C1 segment of cervical spinal cord (tissue), 14 donors: ENCODE measurements at regions not wholly inside any gene's neighbourhood (a gene's known extent, or its start where the extent isn't known, plus 50 kb on each side); places are given as distances from the start of the nearest gene placed in this dataset.
"Not testable (repeated sequence)": the region's sequence is repeated elsewhere in the genome, so short reads cannot be mapped to it uniquely, and the experiment has no call there.

Experiments used
- DNase-seq, 14 donors: peaks; one replicate each; lab custom pipeline; 2025; lab: John Stamatoyannopoulos, UW

DNA sequence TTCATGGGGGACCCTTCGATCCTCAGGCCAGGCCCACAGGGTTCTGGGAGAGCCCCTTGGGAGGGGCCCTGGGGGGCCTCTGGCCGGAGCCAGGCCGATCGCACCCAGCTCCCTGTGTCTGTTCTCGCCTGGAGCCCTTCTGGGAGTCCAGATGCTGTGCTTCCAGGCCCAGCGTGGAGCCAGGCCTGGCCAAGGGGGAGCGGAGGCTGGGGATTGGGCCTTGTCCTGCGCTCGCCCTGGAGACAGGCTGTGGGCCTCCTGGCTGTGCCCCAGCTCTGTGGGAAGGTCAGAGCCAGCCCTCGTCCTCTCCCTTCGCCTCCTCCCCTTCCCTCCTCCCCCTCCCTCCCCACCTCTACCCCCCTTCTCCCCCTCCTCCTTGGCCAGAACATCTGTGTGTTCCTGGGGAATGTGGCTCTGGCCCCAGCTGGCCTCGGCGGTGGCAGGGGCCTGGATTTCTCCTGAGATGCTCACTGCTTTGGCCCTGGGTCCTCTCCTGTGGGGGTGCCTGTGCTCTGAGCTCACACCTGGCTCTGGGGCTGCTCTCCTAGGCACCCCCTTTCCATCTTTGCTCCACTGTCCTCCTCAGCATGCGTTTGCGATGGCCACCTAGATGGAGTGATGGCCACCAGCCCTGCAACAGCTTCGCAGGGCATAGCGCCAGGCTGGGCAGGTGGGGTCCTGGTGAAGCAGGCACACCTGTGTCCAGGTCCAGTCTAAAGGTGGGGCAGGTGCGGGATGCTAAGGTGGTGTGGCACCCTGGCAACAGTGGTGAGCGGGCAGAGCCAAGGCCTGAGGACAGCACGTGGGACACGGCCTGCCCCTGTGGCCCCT, 90.6 kb upstream of the CIBAR2 start:
- peak in 11 of 14 donors; percentile 10 to 76 (median 38) for DNase-seq

DNA sequence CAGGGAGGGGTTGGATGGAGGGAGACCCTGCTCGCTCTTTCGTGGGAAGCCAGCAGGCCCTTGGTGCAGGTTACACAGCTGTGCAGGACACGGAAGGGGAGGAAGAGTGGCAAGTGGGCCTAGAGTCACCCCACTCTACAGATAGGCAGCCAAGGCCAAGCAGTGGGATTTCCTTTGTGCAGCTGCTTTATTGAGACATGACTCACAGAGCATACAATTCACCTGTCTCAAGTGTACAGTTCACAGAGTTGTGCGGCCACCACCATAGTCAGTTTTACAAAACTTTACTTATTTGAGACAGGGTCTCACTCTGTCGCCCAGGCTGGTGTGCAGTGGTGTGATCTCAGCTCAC, 91.2 kb upstream of the CIBAR2 start:
- no peak for DNase-seq

DNA sequence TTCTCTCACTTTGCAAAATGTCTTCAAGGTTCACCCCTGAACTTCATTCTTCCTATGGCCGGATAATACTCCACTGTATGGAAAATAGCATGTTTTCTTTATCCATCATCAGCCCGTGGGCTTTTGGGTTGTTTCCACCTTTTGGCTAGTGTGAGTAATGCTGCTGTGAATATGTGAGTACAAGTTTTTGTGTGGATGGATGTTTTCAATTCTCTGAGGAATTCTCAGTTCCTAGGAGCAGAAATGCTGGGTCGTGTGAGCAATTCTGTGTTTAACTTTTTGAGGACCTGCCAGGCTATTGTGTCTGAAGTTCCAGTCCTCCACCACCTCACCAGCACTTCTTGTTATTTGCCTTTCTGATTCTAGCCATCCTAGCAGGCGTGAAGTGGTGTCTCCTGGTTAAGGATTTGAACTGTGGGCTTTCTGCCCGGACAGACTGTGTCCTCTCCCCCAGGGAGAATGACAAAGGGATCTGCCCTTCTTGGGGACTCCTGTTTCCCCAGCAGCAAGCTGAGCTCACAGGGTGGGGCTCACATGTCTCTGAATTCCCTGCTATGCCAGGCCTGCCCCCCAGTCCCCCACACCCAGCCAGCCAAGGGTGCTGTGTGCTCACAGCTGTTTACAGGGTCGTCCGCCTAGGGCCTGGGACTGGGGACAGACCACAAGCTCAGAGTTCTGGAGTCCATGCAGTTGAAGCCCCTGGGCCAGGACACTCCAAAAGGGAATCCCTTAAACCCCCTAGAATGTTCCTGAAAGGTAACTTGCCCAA, 92.2 kb upstream of the CIBAR2 start:
- DNase-seq, result no peak

DNA sequence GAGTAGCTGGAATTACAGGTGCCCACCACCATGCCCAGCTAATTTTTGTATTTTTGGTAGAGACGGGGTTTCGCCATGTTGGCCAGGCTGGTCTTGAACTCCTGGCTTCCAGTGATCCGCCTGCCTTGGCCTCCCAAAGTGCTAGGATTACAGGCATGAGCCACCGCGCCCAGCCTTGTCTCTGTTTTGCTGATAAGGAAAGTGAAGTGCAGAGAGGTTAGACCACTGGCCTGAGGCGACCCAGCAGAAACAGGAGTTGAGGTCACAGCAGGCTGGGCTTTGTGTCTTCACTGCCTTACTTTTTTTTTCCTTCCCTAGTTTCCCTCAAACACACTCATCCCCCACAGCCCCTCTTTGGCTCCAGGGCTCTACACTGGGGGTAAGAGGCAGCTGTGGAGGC, 93.0 kb upstream of the CIBAR2 start:
- not testable (repeated sequence) for DNase-seq

DNA sequence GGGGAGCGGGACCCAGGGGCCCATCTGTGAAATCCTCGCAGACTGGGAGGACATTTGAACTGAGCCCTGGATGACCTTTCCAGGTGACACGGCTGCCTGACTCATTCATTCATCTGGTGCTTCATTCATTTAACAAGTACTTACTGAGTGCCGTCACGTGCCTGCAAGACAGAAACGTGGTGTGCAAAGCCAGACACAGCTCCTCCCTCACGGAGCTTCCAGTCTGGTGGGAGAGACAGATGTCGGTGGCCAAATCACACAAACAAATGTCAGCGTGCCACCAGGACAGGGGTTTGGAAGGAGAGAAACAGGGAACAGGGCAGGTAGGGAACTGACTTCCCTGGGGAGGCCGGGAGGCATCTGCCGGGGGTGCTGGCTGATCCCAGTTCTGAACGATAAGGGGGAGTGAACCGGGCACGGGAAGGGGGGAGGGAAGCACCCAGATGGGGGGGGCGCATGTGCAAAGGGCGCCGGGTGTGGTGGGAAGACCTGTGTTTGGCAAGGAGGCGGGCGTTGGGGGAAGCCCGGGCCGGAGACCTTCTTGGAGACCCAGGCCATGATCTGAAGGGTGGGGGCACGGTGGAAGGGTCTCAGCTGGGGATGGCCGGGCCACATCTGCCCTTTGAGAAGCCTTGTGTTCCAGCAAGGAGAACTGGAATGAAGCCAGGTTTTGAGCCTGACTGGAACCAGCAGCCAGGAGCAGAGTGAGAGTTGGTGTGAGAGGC, 93.6 kb upstream of the CIBAR2 start:
- DNase-seq, result peak in 1 of 14 donors; percentile 45

DNA sequence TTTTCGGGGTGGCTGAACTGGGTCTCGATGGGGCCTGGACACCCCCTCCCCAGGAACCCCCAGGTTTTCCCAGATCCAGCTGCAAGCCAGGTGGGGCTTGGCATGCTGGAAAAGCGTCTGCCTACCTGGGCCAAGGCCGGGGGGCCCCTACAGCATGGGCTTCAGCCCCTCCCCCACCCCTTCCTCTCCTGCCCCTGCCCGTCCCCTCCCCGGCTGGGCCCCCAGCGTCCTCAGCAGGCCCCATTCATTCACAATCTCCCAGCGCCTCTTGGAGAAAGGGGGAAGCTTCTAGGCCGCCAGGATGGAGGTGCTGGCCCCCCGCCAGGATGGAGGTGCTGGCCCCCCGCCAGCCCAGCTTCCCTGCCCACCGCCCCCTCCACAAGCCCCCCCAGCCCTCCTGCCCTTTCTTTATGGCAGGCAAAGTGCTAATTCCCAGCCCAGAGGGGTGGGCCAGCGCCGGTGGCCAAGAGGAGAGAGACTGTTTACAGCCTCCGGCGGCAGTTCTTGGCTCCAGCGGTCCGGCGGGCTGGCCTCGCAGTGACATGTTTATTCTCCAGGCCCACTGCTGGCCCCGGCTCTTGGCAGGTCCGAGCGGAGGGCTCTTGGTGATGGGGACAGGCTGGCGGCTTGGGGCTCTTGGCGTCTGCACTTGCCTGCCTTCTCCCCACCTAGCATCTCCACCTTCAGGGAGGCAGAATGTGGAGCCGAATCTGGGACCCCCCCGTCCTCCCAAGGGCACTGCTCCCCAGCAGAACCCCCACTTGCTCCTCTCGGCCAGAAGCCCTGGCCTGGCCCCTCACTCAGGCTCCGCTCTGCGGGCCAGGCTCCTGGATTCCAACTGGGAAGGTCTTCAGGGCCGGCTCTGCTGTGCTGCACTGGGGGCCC, 94.4 kb upstream of the CIBAR2 start:
- peak in 11 of 14 donors; percentile 19 to 79 (median 54) for DNase-seq

DNA sequence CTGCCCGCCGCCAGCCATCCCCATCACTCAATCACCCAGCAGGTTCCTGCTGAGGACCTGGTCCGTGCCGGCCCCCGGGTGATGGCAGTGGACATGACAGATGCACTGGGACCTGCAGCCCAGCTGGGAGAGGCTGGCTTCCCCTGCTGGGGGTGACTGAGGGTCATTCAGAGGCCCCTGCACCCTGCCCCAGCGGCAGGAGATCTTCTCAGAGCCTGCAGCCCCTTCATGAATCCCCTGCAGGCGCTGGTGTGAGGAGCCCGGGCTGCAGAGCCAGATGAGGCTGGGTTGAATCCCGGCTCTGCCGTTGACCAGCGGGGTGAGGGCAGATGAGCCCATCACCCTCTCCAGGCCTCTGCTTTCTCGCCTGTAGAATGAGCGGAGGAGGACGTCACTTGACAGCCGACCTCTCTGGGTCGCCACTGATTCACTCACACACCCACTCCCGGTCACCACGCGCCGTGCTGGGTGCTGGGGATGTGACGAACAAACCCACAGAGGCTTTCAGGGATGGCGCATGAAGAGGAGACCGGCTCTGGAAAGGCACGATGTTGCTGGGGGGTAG, 95.2 kb upstream of the CIBAR2 start:
- DNase-seq, result peak in 1 of 14 donors; percentile 43

DNA sequence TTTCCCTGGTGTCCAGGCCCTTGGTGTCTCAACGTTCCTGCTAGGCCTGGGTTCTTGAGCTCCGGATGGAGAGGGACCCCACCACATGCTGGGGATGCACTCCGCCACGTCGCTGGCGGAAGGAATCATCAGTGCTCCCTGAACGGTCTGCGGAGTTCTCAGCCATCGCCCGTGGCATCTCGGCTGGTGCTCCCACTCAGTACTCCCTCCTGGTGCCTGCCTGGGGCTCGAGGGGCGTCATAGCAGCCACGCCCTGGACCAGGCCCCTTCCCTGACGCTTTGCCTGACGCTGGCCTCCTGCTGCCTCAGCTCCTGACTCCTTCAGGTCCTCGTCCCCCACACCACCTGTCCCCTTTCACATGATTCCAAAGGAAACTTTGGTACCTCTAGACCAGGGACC, 95.9 kb upstream of the CIBAR2 start:
- no peak for DNase-seq

DNA sequence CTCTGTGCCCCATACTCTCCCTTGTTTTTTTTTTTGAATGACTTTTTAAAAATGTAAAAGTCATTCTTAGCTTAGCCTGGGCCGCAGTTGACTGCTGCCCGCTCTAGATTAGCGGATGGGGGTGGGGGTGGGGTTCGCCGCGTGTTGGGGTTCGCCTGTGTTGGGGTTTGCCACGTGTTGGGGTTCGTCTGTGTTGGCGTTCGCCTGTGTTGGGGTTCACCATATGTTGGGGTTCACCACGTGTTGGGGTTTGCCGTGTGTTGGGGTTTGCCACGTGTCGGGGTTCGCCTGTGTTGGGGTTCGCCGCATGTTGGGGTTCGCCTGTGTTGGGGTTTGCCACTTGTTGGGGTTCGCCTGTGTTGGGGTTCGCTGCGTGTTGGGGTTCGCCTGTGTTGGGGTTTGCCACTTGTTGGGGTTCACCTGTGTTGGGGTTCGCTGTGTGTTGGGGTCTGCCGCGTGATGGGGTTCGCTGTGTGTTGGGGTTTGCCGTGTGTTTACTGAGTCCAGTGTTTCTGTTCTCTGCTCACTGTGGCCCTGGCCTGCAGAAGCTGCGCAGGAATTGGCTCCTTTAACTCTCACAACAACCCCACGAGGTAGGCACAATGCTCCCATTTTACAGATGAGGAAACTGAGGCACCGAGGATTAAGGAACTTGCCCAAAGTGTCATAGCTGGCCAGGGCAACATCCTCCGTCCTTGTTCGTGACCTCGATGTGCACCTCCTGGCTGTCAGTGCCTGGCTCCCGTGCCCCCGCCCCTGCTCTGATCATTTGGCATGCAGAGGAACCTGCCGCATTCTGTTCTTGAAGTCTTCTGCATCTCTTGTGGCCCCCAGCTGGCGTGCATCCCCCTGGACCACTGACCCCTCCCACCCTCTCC, 96.6 kb upstream of the CIBAR2 start:
- DNase-seq, result no peak

DNA sequence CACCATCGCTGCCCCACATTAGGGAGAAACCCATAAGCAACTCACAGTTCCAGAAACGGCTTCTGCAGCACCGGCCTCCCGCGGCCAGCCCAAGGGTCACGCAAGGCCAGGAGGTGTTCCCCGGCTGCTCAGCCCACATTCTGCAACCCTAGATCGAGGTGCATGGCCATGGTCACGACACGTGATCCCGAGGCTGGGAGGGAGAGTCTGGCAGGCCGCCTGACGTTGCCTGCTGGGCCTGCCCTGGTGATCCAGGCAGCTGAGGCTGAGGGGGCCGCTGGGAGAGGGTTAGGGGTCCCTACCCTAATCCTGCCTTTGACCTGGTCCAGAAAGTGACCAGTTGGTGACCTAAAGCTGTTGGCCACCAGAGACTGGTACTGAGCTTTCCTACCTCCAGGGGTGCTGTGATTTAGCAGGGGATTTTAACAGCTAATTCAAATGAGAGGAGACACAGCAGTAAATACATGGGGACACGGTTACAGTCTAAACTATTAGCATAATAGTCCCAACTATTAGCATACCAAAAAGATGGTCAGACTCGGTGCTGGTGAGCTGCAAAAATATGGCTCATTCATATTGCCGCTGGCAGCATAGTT, 97.4 kb upstream of the CIBAR2 start:
- DNase-seq, result no peak

DNA sequence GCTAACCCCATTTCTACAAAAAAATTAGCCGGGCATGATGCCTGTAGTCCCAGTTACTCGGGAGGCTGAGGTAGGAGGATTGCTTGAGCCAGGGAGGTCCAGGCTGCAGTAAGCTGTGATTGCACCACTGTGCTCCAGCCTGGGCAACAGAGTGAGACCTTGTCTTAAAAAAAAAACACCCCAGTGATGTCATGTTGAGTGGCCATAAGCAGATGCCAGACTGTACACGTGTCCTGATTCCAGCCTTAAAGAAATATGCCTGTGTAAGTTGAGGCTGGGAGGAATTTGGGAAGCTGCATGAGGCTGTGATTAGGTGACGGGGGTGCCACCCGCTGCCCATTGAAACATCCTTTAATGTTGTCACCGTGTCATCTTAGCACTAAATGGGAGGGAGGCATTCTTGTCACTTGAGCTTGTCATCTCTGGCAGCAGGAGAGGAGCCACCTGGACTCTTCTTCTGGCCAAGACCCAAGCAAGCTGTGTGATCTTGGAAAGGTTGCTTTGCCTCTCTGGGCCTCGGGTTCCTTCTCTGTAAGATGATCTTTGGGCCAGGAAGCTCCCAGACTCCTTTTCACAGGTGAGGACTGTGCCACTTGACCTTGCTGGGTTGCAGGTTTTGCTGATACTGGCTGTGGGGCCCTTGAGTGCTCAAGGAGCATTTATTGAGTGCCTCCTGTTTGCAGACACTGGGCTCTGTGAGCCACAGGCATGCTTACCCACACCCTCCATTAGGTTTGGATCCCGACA, 98.3 kb upstream of the CIBAR2 start:
- no peak for DNase-seq

DNA sequence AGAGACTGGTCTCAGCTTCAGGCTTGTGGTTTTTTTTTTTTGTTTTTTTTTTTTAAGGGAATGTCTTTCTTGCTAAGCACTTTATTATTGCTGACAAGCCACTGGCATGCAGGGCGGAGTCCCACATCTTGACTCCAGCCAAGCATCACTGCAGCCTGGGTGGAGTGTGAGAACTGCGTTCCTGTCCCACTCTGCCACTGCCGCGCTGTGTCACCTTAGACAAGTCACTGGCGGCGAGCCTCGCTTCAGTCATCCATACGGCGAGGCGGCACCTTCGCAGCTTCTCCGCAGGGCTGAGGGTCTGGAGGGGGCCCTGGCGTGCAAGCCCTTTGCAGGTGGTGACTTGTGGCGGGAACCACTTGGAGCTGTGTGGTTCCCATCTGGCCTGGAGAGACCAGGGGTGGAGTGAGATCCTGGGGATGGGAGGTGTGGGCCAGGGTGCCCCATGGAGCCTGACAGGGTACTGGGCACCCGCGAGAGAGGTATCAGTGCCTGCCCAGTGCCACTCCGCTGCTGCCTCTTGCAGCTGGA, 99.1 kb upstream of the CIBAR2 start:
- no peak for DNase-seq

DNA sequence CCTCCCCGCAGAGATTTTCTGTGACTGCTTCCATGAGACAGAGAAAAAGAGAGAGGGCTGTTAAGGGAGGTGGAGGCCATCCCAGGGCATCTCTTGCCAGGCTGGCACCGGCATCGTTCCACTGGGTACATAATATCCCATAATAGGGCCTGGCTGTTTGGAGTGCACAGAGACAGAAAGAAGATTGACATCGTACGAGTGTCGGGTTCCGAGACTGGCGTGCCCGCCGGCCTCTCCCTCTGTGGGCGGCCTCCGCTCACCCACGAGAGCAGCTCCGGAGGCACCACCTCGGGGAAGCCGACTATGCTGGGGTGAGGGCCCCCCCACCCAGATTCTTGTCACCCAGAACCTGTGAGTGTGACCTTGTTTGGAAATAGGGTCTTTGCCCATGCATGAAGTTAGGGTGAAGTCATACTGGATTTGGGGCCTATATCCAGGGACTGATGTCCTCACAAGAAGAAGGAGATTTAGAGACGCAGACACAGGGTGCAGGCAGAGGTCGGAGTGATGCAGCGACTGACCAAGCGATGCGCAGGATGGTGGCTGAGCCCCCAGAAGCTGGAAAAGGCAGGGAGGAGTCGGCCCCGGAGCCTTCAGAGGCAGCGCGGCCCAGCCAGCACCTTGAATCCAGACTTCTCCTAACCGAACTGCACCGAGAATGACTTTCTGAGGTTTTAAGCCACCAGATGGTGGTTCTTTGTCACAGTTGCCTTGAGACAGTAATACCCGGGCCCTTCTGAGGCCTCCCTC, 101.8 kb upstream of the CIBAR2 start:
- DNase-seq, result no peak

DNA sequence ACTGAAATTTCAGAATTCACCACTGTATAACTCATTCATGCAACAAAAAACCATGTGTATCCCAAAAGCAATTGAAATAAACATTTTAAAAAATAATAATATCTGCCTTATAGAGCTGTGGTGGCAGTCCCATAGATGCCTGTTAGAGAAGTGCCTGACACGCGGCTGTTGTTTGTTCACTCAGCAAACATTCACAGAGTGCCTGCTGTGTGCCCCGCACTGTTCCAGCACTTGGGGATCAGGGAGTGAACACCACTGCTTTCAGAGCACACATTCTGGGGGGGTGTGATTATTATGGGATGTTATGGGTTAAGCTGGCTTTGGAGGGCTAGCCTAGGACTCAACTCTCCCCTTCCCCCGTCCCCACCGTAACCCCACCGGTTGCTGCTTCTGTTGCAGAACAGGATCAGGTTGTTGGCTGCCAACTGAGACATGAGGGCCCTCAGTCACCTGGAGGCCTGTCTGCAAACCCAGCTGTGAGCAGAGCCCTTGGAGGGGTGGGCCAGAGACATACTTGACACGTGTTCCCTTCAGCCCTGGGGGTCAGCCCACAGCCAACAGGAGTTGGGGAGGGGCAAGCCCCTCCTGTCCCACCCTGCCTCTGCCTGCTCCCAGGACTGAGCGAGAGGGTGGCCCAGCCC, 103.3 kb upstream of the CIBAR2 start:
- no peak for DNase-seq

DNA sequence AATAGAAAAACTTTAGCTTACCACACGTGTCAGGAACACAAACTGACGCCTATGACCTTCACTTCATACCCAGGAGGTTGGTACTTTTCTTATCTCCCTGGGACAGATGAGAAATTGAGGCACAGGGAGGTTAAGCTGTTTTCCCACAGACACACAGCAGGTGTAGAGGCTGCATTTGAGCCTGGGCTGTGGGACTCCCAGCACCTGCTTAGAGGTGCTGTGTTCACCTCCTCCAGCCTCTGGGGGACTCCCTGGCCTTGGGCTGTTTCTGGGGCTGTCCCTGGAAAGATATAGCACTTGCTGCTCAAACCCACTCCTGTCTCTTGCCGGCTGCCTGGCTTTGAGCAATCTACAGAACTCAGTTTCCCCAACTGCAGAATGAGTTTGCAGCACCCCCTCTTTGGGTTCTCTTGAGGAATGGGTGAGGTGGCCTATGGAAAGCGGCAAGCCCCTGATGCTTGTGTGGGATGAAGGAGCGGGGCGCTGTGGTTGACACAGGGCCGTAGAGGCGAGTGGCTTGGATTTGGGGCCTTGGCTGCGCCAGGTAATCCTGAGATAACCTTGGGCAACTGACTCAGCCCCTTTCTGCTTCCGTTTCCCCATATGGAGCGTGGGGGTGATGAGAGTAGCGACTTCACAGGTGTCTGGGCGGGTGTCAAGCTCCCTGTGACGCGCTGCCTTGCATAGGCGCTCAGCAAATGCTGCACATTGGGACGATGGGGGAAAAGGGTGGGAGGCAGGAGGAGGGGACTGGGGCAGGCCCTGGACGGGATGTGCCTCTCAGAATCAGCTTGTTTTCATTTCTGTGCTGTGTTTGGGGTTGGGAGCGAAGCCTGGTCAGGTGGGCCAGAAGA, 104.5 kb upstream of the CIBAR2 start:
- DNase-seq, result no peak

DNA sequence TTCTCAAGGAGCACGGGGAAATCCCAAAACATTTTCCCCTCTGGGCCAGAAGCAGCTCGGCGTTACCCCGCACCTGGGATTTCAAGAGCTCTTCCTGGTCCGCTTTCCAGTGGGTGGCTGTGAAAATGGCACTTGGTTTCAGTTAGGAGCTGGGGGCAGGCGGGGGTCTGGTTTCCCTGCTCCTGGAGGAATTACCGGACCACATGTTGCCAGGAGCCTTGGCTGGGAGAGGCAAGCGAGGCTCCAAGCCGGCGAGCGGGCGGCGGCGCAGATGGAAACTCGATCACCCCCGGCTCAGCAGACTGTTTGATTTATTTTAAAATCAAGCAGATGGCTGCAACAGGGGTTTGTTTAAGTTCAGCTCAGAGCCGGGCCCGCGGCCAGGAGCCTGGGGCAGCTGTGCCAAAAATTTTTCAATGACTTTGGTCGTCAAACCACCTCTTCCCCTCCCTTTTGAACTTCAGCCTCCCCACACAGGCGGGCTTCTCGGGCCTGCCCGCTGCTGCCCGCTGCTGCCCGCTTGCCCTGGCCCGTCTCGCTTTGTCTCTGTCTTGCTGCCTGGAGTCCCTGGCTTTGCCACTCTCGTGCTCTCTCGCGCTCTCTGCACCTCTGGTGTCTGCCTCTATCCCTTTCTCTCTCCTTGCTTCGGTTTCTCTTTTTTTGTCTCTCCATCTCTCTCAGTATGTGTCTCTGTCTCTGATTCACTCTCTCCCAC, 108.0 kb upstream of the CIBAR2 start:
- DNase-seq, result peak in 12 of 14 donors; percentile 5 to 80 (median 63)
